GM12873 (cell line): ENCODE measurements at regions not wholly inside any gene's neighbourhood (a gene's known extent, or its start where the extent isn't known, plus 50 kb on each side); places are given as distances from the start of the nearest gene placed in this dataset.

Experiments used
- TF ChIP-seq, protein P1 (sequence below): IDR thresholded peaks from 2 replicates; pipeline ENCODE4 v1.5.1; 2012; ENCODE audit warnings: low read depth, mild to moderate bottlenecking, moderate library complexity, low read length, control low read depth; ENCODE audit not compliant: insufficient read depth; ENCODE audit errors: missing control alignments

GRCh38 chr13:52899206-52899605 is 50.8 kb upstream of the PCDH8 start:
- TF ChIP-seq, protein P1, sequence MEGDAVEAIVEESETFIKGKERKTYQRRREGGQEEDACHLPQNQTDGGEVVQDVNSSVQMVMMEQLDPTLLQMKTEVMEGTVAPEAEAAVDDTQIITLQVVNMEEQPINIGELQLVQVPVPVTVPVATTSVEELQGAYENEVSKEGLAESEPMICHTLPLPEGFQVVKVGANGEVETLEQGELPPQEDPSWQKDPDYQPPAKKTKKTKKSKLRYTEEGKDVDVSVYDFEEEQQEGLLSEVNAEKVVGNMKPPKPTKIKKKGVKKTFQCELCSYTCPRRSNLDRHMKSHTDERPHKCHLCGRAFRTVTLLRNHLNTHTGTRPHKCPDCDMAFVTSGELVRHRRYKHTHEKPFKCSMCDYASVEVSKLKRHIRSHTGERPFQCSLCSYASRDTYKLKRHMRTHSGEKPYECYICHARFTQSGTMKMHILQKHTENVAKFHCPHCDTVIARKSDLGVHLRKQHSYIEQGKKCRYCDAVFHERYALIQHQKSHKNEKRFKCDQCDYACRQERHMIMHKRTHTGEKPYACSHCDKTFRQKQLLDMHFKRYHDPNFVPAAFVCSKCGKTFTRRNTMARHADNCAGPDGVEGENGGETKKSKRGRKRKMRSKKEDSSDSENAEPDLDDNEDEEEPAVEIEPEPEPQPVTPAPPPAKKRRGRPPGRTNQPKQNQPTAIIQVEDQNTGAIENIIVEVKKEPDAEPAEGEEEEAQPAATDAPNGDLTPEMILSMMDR: no peak
